AG10803 (cell line): ENCODE measurements at regions not wholly inside any gene's neighbourhood (a gene's known extent, or its start where the extent isn't known, plus 50 kb on each side); places are given as distances from the start of the nearest gene placed in this dataset.

Experiments used
- DNase-seq: peaks from one replicate; pipeline ENCODE4 v3.0.0; 2010; ENCODE audit warnings: low read depth
- H3K4me3 ChIP-seq: 2 replicates; pipeline ENCODE4 v1.5.1; 2011; ENCODE audit warnings: mild to moderate bottlenecking, low read length, control low read depth
- TF ChIP-seq, protein P1 (sequence below): conservative IDR thresholded peaks from 2 replicates; pipeline ENCODE4 v1.5.1; 2011; ENCODE audit warnings: mild to moderate bottlenecking, low read length, control low read depth, inconsistent platforms

DNA sequence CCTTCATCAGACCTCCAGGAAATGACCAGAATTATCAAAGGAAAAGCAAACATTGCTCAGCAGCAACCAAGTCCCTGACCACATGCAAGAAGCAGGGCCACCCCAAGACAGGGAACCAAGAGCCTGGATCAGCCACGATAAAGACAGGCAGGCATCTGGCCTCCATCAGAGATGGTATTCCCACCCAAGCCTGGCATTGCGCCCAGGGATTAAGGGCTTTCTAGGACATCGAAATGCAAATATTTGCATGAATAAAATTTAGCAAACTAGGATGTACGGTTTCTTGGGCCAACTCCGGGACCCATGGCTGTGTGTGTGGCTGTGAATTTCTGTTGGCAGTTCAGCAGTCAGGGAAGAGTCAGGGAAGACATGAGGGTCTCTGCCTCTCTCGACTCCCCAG lies 241.4 kb upstream of the DYNLRB2 start:
- TF ChIP-seq, protein P1, sequence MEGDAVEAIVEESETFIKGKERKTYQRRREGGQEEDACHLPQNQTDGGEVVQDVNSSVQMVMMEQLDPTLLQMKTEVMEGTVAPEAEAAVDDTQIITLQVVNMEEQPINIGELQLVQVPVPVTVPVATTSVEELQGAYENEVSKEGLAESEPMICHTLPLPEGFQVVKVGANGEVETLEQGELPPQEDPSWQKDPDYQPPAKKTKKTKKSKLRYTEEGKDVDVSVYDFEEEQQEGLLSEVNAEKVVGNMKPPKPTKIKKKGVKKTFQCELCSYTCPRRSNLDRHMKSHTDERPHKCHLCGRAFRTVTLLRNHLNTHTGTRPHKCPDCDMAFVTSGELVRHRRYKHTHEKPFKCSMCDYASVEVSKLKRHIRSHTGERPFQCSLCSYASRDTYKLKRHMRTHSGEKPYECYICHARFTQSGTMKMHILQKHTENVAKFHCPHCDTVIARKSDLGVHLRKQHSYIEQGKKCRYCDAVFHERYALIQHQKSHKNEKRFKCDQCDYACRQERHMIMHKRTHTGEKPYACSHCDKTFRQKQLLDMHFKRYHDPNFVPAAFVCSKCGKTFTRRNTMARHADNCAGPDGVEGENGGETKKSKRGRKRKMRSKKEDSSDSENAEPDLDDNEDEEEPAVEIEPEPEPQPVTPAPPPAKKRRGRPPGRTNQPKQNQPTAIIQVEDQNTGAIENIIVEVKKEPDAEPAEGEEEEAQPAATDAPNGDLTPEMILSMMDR: no peak
- no peak overlapping the region for H3K4me3 ChIP-seq
- DNase-seq: peak; percentile 46

DNA sequence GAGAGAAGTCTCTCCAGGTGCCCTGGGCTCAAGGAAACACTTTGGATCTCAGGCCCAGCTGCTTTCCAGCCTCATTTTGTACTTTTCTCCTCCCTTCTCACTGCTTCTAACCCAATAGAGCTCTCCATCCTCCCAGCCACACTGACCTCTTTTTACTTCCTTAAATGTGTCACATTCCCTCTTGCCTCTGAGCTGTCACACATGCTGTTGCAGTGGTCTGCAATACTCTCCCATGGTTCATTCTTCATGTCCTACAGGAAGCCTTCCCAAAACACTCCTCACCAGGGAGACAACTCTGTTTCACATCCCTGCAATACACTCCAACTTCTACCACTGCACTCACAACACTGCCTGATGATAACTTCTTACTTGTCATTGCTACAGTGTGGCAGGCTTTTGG lies 242.1 kb upstream of the DYNLRB2 start:
- TF ChIP-seq, protein P1: no peak
- no peak overlapping the region for H3K4me3 ChIP-seq

DNA sequence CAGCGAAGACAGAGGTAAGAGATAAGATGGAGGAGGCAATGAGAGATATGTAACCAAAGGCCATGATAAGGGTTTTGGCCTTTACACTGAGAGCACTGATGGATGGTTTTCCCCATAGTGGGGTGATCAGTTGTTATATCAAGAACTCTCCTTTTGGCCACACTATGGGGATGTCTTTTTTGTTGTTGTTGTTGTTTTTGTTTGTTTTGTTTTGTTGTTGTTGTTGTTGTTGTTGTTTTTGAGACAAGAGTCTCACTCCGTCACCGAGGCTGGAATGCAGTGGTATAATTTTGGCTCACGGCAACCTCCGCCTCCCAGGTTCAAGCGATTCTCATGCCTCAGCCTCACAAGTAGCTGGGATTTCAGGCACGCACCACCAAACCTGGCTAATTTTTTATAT lies 244.8 kb upstream of the DYNLRB2 start:
- H3K4me3 ChIP-seq: no peak overlapping the region
- DNase-seq: no peak
- TF ChIP-seq, protein P1: no peak

More for the DNA sequence above, 242.1 kb upstream of the DYNLRB2 start:
- no peak for DNase-seq

DNA sequence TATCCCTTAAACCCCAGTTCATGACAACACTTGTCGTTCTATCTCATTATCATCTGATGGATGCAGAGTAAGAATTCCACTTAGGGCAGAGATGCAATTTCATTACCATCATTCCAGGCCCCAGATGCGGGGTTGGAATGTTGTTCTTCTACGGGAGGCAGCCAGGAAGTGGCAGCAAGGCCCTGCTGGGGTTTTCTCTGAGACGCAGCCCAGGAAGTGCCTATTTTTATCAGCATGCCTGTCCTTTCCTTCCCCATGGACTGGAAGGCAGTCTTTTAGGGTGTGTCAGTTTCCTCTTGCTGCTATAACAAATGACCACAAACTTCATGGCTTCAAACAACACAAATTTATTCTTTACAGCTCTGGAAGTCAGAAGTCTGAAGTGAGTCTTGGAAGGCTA lies 246.6 kb upstream of the DYNLRB2 start:
- no peak for DNase-seq
- H3K4me3 ChIP-seq: no peak overlapping the region
- TF ChIP-seq, protein P1: no peak

DNA sequence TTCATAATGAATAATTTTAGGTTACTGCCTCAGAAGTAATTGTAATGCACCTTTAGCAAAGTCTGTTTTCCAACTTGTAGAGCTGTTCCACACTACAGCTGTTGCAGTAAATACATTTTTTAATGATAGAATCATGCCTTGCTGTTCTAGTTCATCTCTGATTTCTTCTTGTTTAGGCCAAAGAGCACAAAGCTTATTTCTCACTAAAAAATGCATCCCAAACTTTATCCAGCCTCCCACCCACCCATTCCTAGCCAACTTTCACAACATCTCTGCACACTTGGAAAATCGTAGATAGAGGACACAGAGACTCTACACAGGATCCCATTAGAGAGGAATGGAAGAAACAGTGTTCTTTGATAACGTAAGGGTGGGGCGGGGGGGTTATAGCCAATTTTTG lies 252.2 kb upstream of the DYNLRB2 start:
- no peak overlapping the region for H3K4me3 ChIP-seq
- TF ChIP-seq, protein P1: no peak
- peak; percentile 34 for DNase-seq

DNA sequence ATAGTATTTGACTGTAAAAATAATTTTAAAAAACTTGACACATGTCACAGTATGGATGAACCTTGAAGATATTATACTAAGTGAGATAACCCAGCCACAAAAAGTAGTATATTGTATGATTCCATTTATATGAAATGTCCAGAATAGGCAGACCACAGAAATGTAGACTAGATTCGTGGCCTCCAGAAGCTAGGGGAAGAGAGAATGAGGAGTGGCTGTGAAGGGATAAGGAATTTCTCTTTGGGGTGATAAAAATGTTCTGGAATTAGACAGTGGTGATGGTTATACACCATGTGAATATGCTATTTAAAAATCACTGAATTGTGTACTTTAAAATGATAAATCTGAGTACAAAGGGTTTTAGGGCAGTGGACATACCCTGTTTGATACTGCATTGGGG lies 253.1 kb upstream of the DYNLRB2 start:
- no peak overlapping the region for H3K4me3 ChIP-seq
- TF ChIP-seq, protein P1: no peak
- DNase-seq: no peak

DNA sequence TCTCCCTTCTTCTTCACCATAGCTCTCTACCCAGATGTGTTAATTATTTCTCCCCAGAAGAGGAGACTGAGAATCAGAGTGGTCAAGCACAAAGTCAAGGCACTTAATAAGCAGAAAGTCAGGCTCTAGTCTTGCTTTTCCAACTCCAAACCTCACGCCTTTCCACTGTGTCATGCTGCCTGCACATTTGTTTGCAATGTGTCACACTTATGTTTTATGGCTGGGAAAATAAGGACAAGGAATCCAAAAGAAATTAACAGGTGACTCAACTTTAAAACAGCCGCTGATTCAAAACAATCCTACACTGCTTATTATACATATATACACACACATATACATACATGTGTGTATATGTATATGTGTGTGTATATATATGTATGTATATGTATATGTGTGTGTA lies 255.7 kb upstream of the DYNLRB2 start:
- TF ChIP-seq, protein P1: no peak
- DNase-seq: peak; percentile 89
- H3K4me3 ChIP-seq: no peak overlapping the region
